ENCODE measurements at regions not wholly inside any gene's neighbourhood (a gene's known extent, or its start where the extent isn't known, plus 50 kb on each side); places are given as distances from the start of the nearest gene placed in this dataset.
A peak's percentile ranks its signal among the peaks of the same experiment; 100 is the strongest.
"Not testable (repeated sequence)": the region's sequence is repeated elsewhere in the genome, so short reads cannot be mapped to it uniquely, and the experiment has no call there.

DNA sequence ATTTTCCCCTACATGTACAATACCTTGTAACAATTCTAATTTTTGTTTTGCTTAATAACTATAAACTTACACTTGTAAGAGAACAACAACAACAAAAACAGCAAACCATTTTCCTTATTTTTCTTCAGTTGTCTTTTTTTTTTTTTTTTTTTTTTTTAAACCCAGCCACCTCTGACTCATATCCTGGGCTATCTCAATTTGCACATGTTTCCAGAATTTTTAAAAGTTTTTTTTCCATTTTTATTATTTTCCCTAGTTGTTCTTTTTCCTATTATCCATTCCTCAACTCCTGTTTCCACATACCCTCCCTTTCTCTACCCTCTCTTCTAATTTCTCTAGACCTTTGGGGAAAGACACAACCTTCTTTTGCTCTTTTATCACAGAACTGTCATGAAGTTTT is 112.5 kb downstream of the EFEMP1 start:
- H3K27ac ChIP-seq = no peak overlapping the region
- no peak for ATAC-seq (replicated peaks in 6 of 8)
- H3K4me3 ChIP-seq = no peak overlapping the region
- in situ Hi-C loops (cut with MboI; ENCODE audit: low pct_unique_long_range_greater_than_20kb in 2 of 9, low sequenced_read_pairs in 9 of 9, unreplicated experiment in 9 of 9) = no loop called here
- H3K4me1 ChIP-seq (replicated peaks in 1 of 2) = no peaks in the 10 kb centered on the region

DNA sequence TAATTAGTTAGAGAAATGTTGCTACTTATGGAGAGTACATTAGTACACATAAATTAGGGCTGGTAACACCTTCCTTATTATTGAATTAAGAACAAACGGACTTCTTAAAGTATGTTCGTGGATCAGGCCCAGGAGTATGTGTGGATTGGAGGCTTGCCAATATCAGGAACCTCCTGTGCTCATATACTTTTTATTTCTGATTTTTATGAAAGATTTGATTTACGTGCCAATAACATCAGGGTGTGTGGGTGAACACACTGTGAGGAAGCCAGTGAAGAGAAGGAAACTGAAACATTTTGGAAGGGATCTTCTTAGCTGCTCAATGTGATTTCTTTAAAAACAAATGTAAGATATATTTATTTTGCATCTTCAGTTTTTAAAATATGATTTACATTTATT is 113.0 kb downstream of the EFEMP1 start:
- in situ Hi-C loops (cut with MboI; ENCODE audit: low pct_unique_long_range_greater_than_20kb in 2 of 9, low sequenced_read_pairs in 9 of 9, unreplicated experiment in 9 of 9) = no loop called here
- no peak for ATAC-seq (replicated peaks in 6 of 8)
- no peak overlapping the region for H3K27ac ChIP-seq
- WGBS, 10 experiments = 15 to 90% (median 56%) methylated on average over 1 to 3 of the region's 3 CpGs
- no peaks in the 10 kb centered on the region for H3K4me1 ChIP-seq (replicated peaks in 1 of 2)
- no peak overlapping the region for H3K4me3 ChIP-seq

DNA sequence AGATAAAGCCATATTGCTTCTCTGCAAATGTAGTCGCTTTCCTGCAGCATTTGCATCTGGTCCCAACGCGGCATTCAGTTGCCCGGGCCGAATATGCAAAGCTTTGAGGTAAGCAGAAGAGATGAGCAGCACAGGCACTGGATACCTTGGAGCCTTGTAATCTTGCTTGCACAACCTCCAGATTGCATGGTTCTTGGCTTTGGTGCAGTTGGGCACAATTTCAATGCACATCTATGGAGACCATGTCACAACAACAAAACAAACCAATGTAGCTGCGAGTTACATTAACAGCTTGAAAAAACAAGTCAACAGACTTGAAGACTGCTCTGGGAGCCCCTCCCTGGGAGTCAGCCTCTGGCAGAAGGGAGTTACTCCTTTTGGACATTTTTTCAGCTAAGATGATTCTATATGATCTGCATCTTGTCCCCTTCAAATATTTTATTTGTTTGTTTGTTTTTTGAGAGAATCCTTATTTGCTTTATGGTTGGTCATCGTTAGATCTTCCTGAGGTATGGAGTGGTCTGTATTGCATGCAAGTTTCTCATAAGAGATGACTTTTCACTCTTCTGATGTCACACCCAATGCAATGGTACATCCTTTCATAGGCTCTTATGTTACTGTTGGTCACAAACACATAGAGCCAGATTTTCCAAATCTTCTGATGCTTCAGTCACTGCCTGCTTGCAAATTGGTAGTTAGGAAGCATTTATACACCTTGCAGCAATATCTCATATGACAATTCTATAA is 113.5 kb downstream of the EFEMP1 start:
- no peak overlapping the region for H3K27ac ChIP-seq
- no peak overlapping the region for H3K4me3 ChIP-seq
- WGBS, 10 experiments = 1 to 80% (median 45%) methylated on average over 1 to 7 of the region's 7 CpGs
- in situ Hi-C loops (cut with MboI; ENCODE audit: low pct_unique_long_range_greater_than_20kb in 2 of 9, low sequenced_read_pairs in 9 of 9, unreplicated experiment in 9 of 9) = no loop called here
- H3K4me1 ChIP-seq (replicated peaks in 1 of 2) = no peaks in the 10 kb centered on the region
- peak in 3 of 8 experiments; percentile 92 to 94 (median 93) for ATAC-seq (replicated peaks in 6 of 8)

DNA sequence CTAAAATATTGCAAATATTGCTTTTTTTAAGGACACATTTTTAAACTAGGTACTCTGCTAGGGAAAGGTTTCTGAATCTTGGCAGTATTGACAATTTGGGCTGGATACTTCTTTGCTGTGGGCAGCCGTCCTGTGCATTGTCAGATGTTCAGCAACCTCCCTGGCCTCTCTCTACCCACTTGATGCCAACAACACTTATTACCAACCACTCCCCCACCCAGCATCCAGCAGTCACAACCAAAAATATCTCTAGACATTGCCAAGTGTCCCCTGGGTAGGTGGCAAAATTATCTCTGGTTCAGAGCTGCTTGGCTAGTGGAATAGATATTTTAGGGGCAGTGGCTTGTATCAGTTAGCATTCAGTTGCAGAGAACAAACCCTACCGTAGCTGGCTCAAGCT is 114.3 kb upstream of the PNPT1 start:
- Histone ChIP-seq H3K4me1 (replicated peaks in 1 of 2) (peaks cover 0 to 4% of the 10 kb centered on the region in 2 donors), H3K4me3 (no peak overlapping the region), H3K27ac (no peak overlapping the region)
- no peak for ATAC-seq (replicated peaks in 6 of 8)
- 20 to 100% (median 80%) methylated on average over 1 to 2 of the region's 2 CpGs; no CpG with 5 or more reads in 4 of the 10 experiments for WGBS, 10 experiments
- in situ Hi-C loops (cut with MboI; ENCODE audit: low pct_unique_long_range_greater_than_20kb in 2 of 9, low sequenced_read_pairs in 9 of 9, unreplicated experiment in 9 of 9) = no loop called here

DNA sequence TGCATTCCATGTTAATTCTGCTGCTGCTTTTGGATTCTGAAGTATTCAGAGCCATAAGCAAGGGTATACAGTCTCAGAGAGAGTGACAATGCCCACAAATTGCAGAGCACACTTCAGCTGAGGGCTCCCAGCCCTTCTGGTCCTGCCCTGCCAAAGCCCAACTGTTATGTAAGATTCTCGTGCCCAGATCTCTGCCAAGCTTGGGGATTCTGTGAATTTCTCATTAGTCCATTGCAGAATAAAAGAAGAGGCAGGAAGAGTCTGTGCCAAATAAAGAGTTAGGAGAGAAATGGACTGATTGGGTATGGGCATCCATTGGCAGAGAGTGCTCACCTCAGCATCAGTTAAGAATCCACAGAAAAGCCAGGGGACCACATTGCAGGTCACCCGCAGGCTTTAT is 112.0 kb upstream of the PNPT1 start:
- no peak for ATAC-seq (replicated peaks in 6 of 8)
- H3K4me1 ChIP-seq (replicated peaks in 1 of 2) = peaks cover 0 to 4% of the 10 kb centered on the region in 2 donors
- no peak overlapping the region for H3K4me3 ChIP-seq
- in situ Hi-C loops (cut with MboI; ENCODE audit: low pct_unique_long_range_greater_than_20kb in 2 of 9, low sequenced_read_pairs in 9 of 9, unreplicated experiment in 9 of 9) = no loop called here
- 29 to 100% (median 70%) methylated on average over 1 to 2 of the region's 2 CpGs; no CpG with 5 or more reads in 5 of the 10 experiments for WGBS, 10 experiments
- no peak overlapping the region for H3K27ac ChIP-seq

DNA sequence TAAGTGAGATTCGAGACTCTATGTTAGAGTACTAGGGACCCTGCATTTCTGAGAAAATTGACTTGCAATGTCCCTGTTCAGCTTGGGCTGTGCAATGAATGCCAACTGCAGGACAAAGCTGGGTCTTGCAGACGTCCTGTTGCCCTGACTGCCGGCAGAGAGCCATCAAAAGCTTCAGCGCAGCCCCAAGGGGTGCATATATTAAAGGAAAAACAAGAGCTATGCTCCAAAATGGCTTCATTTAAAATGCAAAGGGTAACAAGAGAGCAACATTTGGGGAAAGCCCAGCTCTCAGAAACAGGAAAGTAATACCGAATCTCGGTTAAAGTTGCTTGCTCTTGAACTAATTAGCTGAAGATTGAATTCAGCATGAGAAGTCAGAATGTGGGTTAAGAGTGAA is 110.9 kb upstream of the PNPT1 start:
- H3K4me1 ChIP-seq (replicated peaks in 1 of 2) = peaks cover 0 to 4% of the 10 kb centered on the region in 2 donors
- no peak overlapping the region for H3K4me3 ChIP-seq
- ATAC-seq (replicated peaks in 6 of 8) = peak in 4 of 8 experiments; percentile 30 to 57 (median 51)
- in situ Hi-C loops (cut with MboI; ENCODE audit: low pct_unique_long_range_greater_than_20kb in 2 of 9, low sequenced_read_pairs in 9 of 9, unreplicated experiment in 9 of 9) = no loop called here
- WGBS, 10 experiments = 0 to 47% (median 25%) methylated on average over 2 to 6 of the region's 6 CpGs; no CpG with 5 or more reads in 2 of the 10 experiments
- H3K27ac ChIP-seq = no peak overlapping the region

DNA sequence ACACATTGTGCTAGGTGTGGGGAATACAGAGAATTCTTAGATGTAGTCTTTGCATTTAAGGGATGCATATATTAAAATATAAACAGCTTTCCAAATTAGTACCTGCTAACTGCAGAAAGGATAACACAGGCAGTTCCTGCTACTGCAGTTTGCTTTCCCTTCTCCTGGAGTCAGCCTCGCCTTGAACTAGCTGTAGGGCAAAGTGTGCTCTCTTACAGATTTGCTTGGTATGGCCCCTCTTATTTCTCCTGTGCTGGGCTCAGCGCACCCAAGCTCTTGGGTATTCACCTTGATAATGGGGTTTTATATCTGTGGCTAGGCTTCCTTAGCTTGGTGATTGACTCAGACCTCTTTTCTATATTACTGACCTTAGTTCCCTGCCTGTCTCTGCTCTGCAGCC is 108.4 kb upstream of the PNPT1 start:
- Histone ChIP-seq H3K4me1 (replicated peaks in 1 of 2) (peaks cover 0 to 4% of the 10 kb centered on the region in 2 donors), H3K4me3 (no peak overlapping the region), H3K27ac (no peak overlapping the region)
- no peak for ATAC-seq (replicated peaks in 6 of 8)
- 60 to 100% (median 94%) methylated on average over 1 to 2 of the region's 2 CpGs; no CpG with 5 or more reads in 4 of the 10 experiments for WGBS, 10 experiments
- in situ Hi-C loops (cut with MboI; ENCODE audit: low pct_unique_long_range_greater_than_20kb in 2 of 9, low sequenced_read_pairs in 9 of 9, unreplicated experiment in 9 of 9) = no loop called here

DNA sequence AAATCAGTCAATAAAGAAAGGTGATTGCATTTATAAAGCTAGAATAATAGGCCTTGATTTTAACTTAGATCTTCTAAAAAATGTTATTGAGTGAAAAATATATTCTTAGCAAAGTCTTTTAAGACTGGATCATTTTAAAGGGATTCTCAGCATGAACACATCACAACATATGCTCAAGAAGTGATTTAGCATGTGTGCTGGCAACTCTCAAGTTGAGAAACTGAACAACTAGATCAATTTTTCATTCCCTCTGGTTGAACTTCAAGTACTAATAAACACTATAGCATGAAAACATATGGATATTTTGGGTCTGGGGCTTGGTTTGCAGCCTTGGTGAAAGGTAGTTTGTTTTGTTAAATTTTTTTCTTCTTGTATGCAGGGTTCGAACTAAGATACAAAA is 107.8 kb upstream of the PNPT1 start:
- Histone ChIP-seq H3K4me3 (no peak overlapping the region), H3K27ac (no peak overlapping the region), H3K4me1 (replicated peaks in 1 of 2) (peaks cover 0 to 4% of the 10 kb centered on the region in 2 donors)
- 0 to 100% (median 80%) methylated on average over 1 of the region's 1 CpG; no CpG with 5 or more reads in 2 of the 10 experiments for WGBS, 10 experiments
- in situ Hi-C loops (cut with MboI; ENCODE audit: low pct_unique_long_range_greater_than_20kb in 2 of 9, low sequenced_read_pairs in 9 of 9, unreplicated experiment in 9 of 9) = no loop called here
- no peak for ATAC-seq (replicated peaks in 6 of 8)

DNA sequence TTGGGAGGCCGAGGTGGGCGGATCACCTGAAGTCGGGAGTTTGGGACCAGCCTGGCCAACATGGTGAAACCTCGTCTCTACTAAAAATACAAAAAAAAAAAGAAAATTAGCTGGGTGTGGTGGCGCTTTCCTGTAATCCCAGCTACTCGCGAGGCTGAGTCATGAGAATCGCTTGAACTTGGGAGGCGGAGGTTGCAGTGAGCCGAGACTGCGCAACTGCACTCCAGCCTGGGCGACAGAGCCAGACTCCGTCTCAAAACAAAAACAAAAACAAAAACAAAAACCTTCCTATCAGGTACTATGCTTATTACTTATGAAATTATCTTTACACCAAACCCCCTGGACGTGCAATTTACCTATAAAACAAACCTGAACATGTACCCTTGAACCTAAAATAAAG is 106.0 kb upstream of the PNPT1 start:
- H3K4me3 ChIP-seq; ATAC-seq (replicated peaks in 6 of 8); in situ Hi-C loops (cut with MboI; ENCODE audit: low pct_unique_long_range_greater_than_20kb in 2 of 9, low sequenced_read_pairs in 9 of 9, unreplicated experiment in 9 of 9); H3K4me1 ChIP-seq (replicated peaks in 1 of 2); H3K27ac ChIP-seq: not testable (repeated sequence)
- 40 to 100% (median 86%) methylated on average over 1 to 13 of the region's 14 CpGs for WGBS, 10 experiments

DNA sequence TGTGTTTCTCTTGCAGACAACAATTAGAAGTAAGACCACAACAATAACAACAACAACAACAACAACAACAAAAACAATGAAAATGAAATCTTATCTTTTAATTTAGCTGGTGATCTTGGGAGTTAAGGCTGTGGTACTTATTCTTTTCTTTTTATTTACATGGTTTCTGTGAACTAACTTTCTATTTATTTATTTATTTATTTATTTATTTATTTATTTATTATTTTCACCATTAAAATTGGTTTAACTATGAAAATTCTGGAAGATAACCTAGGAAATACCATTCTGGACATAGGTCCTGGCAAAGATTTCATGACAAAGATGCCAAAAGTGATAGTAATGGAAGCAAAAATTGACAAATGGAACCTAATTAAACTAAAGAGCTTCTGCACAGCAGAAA is 102.5 kb upstream of the PNPT1 start:
- Histone ChIP-seq H3K4me3 (no peak overlapping the region), H3K27ac (no peak overlapping the region), H3K4me1 (replicated peaks in 1 of 2) (no peaks in the 10 kb centered on the region)
- ATAC-seq (replicated peaks in 6 of 8) = no peak
- in situ Hi-C loops (cut with MboI; ENCODE audit: low pct_unique_long_range_greater_than_20kb in 2 of 9, low sequenced_read_pairs in 9 of 9, unreplicated experiment in 9 of 9) = no loop called here

DNA sequence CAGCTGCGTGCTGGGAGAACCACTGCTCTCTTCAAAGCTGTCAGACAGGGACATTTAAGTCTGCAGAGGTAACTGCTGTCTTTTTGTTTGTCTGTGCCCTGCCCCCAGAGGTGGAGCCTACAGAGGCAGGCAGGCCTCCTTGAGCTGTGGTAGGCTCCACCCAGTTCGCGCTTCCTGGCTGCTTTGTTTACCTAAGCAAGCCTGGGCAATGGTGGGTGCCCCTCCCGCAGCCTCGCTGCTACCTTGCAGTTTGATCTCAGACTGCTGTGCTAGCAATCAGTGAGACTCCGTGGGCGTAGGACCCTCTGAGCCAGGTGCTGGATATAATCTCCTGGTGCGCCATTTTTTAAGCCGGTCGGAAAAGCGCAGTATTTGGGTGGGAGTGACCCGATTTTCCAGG is 100.0 kb upstream of the PNPT1 start:
- H3K4me3 ChIP-seq; H3K4me1 ChIP-seq (replicated peaks in 1 of 2); H3K27ac ChIP-seq; in situ Hi-C loops (cut with MboI; ENCODE audit: low pct_unique_long_range_greater_than_20kb in 2 of 9, low sequenced_read_pairs in 9 of 9, unreplicated experiment in 9 of 9); ATAC-seq (replicated peaks in 6 of 8): not testable (repeated sequence)
- WGBS, 10 experiments = no CpG with 5 or more reads among the region's 12 CpGs

DNA sequence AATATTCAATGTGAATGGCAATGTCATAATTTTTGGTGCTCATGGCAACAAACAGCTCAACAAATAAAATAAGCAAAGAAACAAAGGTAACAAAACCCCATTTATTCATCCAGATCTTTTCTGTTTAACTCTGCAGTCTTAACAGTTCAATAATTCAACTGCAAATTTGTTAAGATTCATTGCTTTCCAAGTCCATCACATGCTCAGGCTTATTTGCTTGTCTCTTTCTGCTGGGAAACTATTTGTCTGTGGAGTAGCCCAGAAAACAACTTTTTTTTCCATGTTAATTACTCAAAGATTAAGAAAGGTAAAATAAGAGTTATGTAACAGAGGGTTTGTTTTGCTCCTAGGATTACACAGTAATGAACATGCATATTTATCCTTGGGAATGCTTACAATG is 92.6 kb upstream of the PNPT1 start:
- in situ Hi-C loops (cut with MboI; ENCODE audit: low pct_unique_long_range_greater_than_20kb in 2 of 9, low sequenced_read_pairs in 9 of 9, unreplicated experiment in 9 of 9) = no loop called here
- Histone ChIP-seq H3K4me3 (no peak overlapping the region), H3K4me1 (replicated peaks in 1 of 2) (peaks cover 0 to 3% of the 10 kb centered on the region in 2 donors), H3K27ac (no peak overlapping the region)
- ATAC-seq (replicated peaks in 6 of 8) = peak in 1 of 8 experiments; percentile 56

DNA sequence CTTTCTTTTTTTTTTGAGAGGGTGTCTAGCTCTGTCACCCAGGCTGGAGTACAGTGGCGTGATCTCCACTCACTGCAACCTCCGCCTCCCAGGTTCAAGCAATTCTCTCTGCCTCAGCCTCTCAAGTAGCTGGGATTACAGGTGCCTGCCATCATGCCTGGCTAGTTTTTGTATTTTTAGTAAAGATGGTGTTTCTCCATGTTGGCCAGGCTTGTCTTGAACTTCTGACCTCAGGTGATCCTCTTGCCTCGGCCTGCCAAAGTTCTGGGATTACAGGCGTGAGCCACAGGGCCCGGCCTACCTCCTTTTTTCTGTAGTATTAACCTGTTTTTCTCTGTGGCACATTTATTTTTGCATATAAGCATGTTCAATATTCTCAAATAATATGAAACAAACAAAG is 90.1 kb upstream of the PNPT1 start:
- WGBS, 10 experiments = 75 to 100% (median 80%) methylated on average over 1 to 5 of the region's 5 CpGs; no CpG with 5 or more reads in 1 of the 10 experiments
- H3K4me3 ChIP-seq; ATAC-seq (replicated peaks in 6 of 8); H3K4me1 ChIP-seq (replicated peaks in 1 of 2); H3K27ac ChIP-seq; in situ Hi-C loops (cut with MboI; ENCODE audit: low pct_unique_long_range_greater_than_20kb in 2 of 9, low sequenced_read_pairs in 9 of 9, unreplicated experiment in 9 of 9): not testable (repeated sequence)

DNA sequence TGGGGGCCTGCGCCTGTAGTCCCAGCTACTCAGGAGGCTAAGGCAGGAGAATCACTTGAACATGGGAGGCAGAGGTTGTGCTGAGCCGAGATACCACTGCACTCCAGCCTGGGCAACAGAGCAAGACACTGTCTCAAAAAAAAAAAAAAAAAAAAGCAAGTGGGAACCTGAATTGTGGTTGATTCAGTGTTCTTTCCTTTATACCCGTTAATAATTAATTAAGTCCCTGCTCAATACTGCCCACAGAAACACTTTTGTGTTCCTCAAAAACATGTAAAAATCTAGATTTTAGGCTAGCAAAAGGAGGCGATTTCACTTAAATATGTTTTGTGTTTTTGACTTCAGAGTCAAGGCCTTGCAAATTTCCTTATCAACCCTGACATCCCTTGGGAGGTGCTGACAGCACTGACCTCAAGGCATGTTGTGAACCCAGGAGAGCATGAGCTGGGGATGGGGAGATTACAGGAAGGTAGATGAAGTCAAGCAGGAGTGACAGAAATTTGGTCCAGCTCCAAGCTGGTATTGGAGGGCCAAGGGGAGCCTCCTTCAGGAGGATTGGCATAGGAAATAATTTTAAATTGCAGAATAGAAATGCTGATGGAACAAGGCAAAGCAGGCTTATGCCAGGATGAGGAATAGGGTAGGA is 89.0 kb upstream of the PNPT1 start:
- peaks cover 0 to 3% of the 10 kb centered on the region in 2 donors for H3K4me1 ChIP-seq (replicated peaks in 1 of 2)
- WGBS, 10 experiments = 47 to 100% (median 81%) methylated on average over 1 to 4 of the region's 4 CpGs; no CpG with 5 or more reads in 2 of the 10 experiments
- ATAC-seq (replicated peaks in 6 of 8) = no peak
- H3K27ac ChIP-seq = no peak overlapping the region
- in situ Hi-C loops (cut with MboI; ENCODE audit: low pct_unique_long_range_greater_than_20kb in 2 of 9, low sequenced_read_pairs in 9 of 9, unreplicated experiment in 9 of 9) = no loop called here
- H3K4me3 ChIP-seq = no peak overlapping the region

Measured in motor neuron (in vitro differentiated cells).